NCI-H187 (cell line): ENCODE measurements at regions not wholly inside any gene's neighbourhood (a gene's known extent, or its start where the extent isn't known, plus 50 kb on each side); places are given as distances from the start of the nearest gene placed in this dataset.

ENCODE experiments used
- DNase-seq, 2 experiments: peaks; one replicate each; lab custom pipeline; 2025; lab: John Stamatoyannopoulos, UW

DNA sequence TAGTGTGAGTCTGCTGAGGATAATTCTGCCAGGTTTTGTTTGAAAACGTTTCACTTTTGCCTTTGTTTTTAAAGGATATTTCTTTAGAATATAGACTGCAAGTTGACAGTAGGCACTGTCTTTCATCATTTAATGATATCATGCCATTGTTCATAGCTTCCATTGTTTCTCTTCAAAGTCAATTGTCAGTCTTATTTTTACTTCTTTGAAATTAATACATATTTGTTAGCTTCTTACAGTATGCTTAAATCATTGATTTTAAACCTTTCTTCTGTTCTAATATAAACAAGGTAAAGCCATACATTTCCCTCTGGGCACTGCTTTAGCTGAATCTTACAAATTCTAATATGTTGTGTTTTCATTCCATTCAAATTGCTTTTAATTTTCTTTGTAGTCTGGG is 62.3 kb upstream of the PARVA start:
- no peak for DNase-seq

DNA sequence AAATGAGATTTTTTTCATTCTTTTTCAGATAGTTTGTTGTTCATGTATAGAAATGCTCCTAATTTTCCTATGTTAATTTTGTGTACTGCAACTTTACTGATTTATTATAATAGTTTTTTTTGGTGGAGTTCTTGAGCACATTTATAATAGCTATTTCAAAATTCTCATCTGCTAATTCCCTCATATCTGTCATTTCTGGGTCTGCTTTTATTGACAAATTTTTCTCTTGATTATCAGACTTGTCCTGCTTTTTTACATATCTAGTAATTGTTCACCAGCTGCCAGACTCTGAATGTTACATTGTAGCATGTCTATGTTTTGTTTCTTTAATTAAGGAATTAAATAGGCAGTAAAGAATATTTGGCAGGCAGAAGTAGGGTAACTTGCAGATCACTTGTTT is 60.9 kb upstream of the PARVA start:
- no peak for DNase-seq

DNA sequence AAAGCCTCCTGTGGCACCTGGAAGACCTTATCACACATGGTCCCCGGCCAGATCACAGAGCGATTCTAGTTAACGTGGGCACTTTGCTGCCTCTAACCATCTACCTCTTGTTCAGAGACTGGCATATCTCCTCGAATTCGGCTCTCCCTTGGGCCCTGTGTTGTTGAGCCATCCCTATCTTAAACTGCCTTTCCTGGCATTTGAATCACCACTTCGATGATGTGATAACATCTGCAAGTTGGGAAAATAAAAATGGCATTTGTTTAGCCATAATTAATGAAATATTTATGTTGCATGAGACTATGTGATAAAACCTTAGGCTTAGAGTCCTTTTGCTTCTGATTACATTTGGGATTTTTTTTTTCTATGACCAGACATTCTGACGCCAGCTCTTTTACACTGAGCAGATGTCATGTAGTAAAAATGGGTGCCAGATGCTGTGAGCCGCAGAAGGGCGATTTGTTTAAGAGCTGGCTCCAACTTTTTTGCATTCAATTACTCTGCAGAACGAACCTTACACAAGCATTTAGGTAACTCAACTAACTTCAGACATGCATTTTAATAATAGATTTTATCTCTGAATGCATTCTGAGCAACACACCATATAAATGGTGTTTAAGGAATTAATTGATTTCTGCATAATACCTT is 58.5 kb upstream of the PARVA start:
- DNase-seq = peak; percentile 74 to 95

DNA sequence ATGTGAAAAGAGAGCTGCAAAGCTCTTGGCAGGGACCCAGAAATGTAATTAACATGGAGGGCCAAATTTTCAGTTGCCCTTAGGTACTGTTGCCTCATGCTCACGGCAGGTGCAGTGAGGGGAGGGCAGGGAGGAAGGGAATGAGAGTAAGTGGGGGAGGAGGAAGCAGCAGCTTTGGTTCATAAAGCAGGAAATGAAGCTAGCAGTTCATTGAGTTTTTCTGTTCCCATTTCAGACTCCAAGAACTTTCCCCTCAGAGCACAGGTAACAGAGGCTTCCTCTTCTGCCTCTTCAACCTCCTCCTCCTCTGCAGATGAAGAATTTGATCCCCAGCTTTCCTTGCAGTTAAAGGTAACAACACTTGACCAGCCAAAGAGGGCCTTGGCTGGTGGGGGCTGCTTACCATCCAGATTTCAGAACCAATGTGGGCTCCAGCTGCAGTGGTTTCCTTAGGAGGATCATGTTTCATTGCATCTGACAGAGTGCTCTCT is 57.9 kb upstream of the PARVA start:
- peak; percentile 82 to 94 for DNase-seq

DNA sequence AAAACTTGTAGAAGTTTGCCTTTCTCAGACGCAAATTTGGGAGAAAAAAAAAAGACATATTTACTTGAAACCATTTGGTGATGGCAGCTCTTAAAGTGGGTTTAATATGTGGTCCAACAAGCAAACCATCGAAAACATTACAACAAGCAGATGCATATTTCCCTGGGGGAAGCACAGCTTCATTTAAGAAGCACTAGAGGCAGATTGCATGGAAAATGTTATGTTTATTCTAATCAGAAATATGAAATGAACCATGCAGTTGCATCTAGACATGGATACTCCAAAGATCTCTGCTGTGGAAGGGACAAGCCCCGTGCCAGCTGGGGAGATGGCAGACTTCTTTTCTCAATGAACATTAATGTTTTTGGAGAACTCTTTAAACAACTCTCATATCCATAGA is 57.4 kb upstream of the PARVA start:
- peak; percentile 64 to 91 for DNase-seq

DNA sequence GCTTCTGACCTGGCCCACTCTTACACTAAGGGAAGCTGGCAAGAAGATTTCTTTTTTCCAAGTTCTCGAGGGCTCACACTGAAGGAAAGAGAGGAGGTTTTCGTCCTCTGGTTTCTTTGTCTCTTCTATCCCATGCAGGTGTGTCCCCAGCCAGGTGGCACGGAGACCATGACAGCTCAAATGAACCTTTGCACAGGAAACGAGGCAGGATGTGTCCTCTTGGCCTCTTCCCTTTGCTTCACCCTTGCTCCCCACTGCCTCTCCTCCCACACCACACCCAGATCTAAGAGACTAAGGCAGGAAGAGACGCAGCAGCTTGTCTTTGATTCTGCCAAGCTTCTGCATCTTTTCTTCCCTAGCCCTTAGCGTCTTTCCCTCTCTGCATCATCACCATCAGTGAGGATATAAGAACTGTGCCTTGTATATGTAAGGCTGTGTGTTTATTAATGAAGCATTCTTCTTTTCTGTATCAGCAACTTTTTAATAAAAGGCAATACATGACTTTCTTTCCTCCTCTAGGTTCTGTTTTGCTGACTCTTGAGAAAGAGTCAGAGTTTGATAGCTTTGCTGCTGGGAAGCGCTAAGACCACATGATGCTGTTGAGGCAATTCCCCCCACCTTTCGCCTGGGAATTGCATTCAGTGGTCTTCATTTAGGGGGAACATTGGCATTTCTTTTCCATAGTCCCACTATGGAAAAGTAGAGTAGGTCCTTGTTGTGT is 56.0 kb upstream of the PARVA start:
- peak in 1 of 2 experiments; percentile 64 for DNase-seq

DNA sequence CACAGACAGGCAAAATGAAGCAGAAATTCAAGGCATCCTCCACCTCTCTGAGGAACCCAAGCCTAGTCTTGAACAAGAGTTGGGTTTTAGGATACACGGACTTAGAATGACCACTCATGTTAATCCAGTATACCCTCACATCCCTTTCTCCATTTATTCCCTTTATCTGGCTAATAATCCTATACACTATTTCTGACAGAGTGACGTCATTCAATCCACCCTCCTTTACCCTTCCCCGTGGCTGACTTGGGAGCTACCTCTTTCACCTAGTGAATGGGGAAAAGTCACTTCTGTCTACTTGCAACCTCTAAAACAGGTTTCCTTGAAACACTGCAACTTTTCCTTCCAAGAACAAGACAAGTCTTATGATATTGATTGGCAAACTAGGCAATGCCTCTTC is 52.8 kb upstream of the PARVA start:
- no peak for DNase-seq
